GM21576 (cell line): ENCODE measurements at regions not wholly inside any gene's neighbourhood (a gene's known extent, or its start where the extent isn't known, plus 50 kb on each side); places are given as distances from the start of the nearest gene placed in this dataset.

ENCODE experiments used
- ATAC-seq: cut with Tn5 transposase; IDR thresholded peaks from one replicate; pipeline ENCODE4 v1.9.1; 2021; ENCODE audit warnings: mild to moderate bottlenecking, moderate library complexity; ENCODE audit not compliant: unreplicated experiment

- no peak for ATAC-seq
These were observed 560.1 kb upstream of the TBX3 start for GRCh38 chr12:115243933-115244628.

GRCh38 chr12:115240251-115240650, 556.3 kb upstream of the TBX3 start:
- no peak for ATAC-seq

- no peak for ATAC-seq
These were observed 551.9 kb upstream of the TBX3 start for GRCh38 chr12:115235880-115236279.

- no peak for ATAC-seq
These were observed 550.0 kb upstream of the TBX3 start for GRCh38 chr12:115233891-115234543.

GRCh38 chr12:115232455-115233156, 548.6 kb upstream of the TBX3 start:
- ATAC-seq = no peak

- ATAC-seq = no peak
These were observed 546.6 kb upstream of the TBX3 start for GRCh38 chr12:115230606-115231005.

GRCh38 chr12:115229517-115229916, 545.5 kb upstream of the TBX3 start:
- no peak for ATAC-seq

- ATAC-seq = no peak
These were observed 544.5 kb upstream of the TBX3 start for GRCh38 chr12:115228434-115228833.

GRCh38 chr12:115227137-115227615, 543.2 kb upstream of the TBX3 start:
- no peak for ATAC-seq

- ATAC-seq = no peak
These were observed 541.9 kb upstream of the TBX3 start for GRCh38 chr12:115225845-115226244.

- ATAC-seq = no peak
These were observed 540.0 kb upstream of the TBX3 start for GRCh38 chr12:115223991-115224390.

- no peak for ATAC-seq
These were observed 539.3 kb upstream of the TBX3 start for GRCh38 chr12:115223322-115223721.

GRCh38 chr12:115222220-115222619, 538.2 kb upstream of the TBX3 start:
- ATAC-seq = no peak

GRCh38 chr12:115216301-115216700, 532.3 kb upstream of the TBX3 start:
- ATAC-seq = no peak

GRCh38 chr12:115215544-115215943, 531.6 kb upstream of the TBX3 start:
- no peak for ATAC-seq

- no peak for ATAC-seq
These were observed 529.6 kb upstream of the TBX3 start for GRCh38 chr12:115213538-115214016.

GRCh38 chr12:115213118-115213517, 529.1 kb upstream of the TBX3 start:
- ATAC-seq = no peak

GRCh38 chr12:115212356-115212755, 528.4 kb upstream of the TBX3 start:
- no peak for ATAC-seq

GRCh38 chr12:115210533-115211252, 526.7 kb upstream of the TBX3 start:
- ATAC-seq = no peak

- ATAC-seq = no peak
These were observed 525.3 kb upstream of the TBX3 start for GRCh38 chr12:115209230-115209629.

- no peak for ATAC-seq
These were observed 524.1 kb upstream of the TBX3 start for GRCh38 chr12:115208098-115208497.
